IPS DF 6.9 (cell line): ENCODE measurements at regions not wholly inside any gene's neighbourhood (a gene's known extent, or its start where the extent isn't known, plus 50 kb on each side); places are given as distances from the start of the nearest gene placed in this dataset.

Experiments used
- DNase-seq: peaks from one replicate; pipeline ENCODE4 v3.0.0-alpha.2; 2013; ENCODE audit warnings: low read depth, low spot score
- H3K27ac ChIP-seq: one replicate; pipeline ENCODE4 v1.5.1; 2013; ENCODE audit warnings: low read length, control low read depth
- H3K27me3 ChIP-seq: 2 replicates; pipeline ENCODE4 v1.6.1; 2013; ENCODE audit warnings: mild to moderate bottlenecking, low read length; ENCODE audit not compliant: control insufficient read depth, insufficient read depth
- H3K36me3 ChIP-seq: 2 replicates; pipeline ENCODE4 v1.6.1; 2013; ENCODE audit warnings: low read length; ENCODE audit not compliant: control insufficient read depth, insufficient read depth
- H3K4me1 ChIP-seq: 2 replicates; pipeline ENCODE4 v1.6.1; 2013; ENCODE audit warnings: low read length; ENCODE audit not compliant: control insufficient read depth, insufficient read depth
- H3K4me3 ChIP-seq: 2 replicates; pipeline ENCODE4 v1.5.1; 2013; ENCODE audit warnings: mild to moderate bottlenecking, low read length
- H3K9me3 ChIP-seq: 2 replicates; pipeline ENCODE4 v1.6.1; 2013; ENCODE audit warnings: low read length, inconsistent platforms; ENCODE audit not compliant: control insufficient read depth, insufficient read depth
- WGBS: extraction: QIAGEN DNeasy Blood & Tissue Kit; methylation state at CpG from one replicate; pipeline ENCODE4 v1.1.7; 2013; ENCODE audit warnings: mixed read lengths, missing lambda C conversion rate; ENCODE audit not compliant: insufficient read length, insufficient coverage; 5-methylcytosine and 5-hydroxymethylcytosine counted together

- Histone ChIP-seq H3K36me3 (no peaks in the 10 kb centered on the region), H3K27ac (no peak overlapping the region), H3K27me3 (peaks cover 7% of the 10 kb centered on the region; the same call in 1 of the 2 replicates), H3K4me1 (peaks cover 5% of the 10 kb centered on the region), H3K9me3 (no peaks in the 10 kb centered on the region), H3K4me3 (no peak overlapping the region)
- DNase-seq, result no peak
- no CpG with 5 or more reads among the region's 11 CpGs for WGBS
Measured at GRCh38 chr10:80894797-80895467, 357.2 kb downstream of the SH2D4B start.

GRCh38 chr10:80896076-80896475, 358.4 kb downstream of the SH2D4B start:
- peaks cover 7% of the 10 kb centered on the region for H3K4me1 ChIP-seq
- H3K4me3 ChIP-seq, result no peak overlapping the region
- H3K36me3 ChIP-seq, result no peaks in the 10 kb centered on the region
- peaks cover 7% of the 10 kb centered on the region; the same call in 1 of the 2 replicates for H3K27me3 ChIP-seq
- no peaks in the 10 kb centered on the region for H3K9me3 ChIP-seq
- 100% methylated on average over 1 of the region's 5 CpGs for WGBS
- no peak overlapping the region for H3K27ac ChIP-seq
- no peak for DNase-seq

DNA sequence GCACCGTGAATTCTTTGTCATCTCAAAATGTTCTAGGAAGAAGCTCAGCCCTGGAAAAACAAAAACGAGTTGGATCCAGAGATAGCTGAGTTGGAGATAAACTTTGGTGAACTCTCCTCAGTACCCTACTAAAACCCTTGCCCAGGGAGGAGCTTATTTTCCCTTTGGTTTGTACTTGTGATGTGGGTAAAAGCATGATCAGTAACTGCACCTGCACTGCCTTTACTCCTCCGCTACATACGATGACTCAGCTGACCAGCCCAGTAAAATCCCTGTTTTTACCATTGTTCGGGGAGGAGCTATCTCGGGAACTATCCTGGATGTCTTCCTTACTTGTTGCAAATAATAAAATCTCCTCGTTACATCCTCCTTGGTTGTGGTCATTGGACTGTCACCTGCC, 359.3 kb downstream of the SH2D4B start:
- H3K36me3 ChIP-seq, result no peaks in the 10 kb centered on the region
- peaks cover 7% of the 10 kb centered on the region; the same call in 1 of the 2 replicates for H3K27me3 ChIP-seq
- peaks cover 7% of the 10 kb centered on the region for H3K4me1 ChIP-seq
- no peak overlapping the region for H3K4me3 ChIP-seq
- WGBS, result no CpG with 5 or more reads among the region's 7 CpGs
- DNase-seq, result no peak
- H3K9me3 ChIP-seq, result no peaks in the 10 kb centered on the region
- H3K27ac ChIP-seq, result no peak overlapping the region

DNA sequence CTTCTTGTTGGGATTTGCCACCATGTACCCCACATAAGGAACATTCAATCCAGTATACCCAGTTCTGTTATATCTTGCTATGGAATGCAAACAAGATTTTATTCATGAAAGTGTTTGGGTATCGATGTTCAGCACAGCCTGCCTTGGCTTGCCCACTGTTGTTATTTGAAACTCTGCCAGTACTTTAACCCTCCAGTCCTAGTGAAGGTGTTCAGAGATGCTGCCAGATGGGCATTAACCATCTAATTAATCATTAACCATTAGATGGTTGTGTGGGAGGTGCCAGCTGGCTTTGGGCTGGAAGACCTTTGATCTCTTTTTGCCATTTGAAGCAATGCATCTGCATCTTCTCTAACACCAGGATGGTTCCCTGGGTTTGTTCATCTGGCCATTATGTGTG, 363.0 kb downstream of the SH2D4B start:
- WGBS, result no CpG with 5 or more reads among the region's 1 CpG
- H3K36me3 ChIP-seq, result no peaks in the 10 kb centered on the region
- no peaks in the 10 kb centered on the region for H3K9me3 ChIP-seq
- H3K4me1 ChIP-seq, result peaks cover 3% of the 10 kb centered on the region; the same call in 1 of the 2 replicates
- H3K4me3 ChIP-seq, result no peak overlapping the region
- DNase-seq, result no peak
- no peak overlapping the region for H3K27ac ChIP-seq
- H3K27me3 ChIP-seq, result peaks cover 5% of the 10 kb centered on the region; the same call in 1 of the 2 replicates

- no peak for DNase-seq
- Histone ChIP-seq H3K9me3 (no peaks in the 10 kb centered on the region), H3K4me1 (peaks cover 5% of the 10 kb centered on the region; the same call in 1 of the 2 replicates), H3K4me3 (no peak overlapping the region), H3K36me3 (no peaks in the 10 kb centered on the region), H3K27me3 (no peaks in the 10 kb centered on the region; the same call in 1 of the 2 replicates), H3K27ac (no peak overlapping the region)
- no CpG with 5 or more reads among the region's 6 CpGs for WGBS
Measured at GRCh38 chr10:80908611-80909010, 370.9 kb downstream of the SH2D4B start.

DNA sequence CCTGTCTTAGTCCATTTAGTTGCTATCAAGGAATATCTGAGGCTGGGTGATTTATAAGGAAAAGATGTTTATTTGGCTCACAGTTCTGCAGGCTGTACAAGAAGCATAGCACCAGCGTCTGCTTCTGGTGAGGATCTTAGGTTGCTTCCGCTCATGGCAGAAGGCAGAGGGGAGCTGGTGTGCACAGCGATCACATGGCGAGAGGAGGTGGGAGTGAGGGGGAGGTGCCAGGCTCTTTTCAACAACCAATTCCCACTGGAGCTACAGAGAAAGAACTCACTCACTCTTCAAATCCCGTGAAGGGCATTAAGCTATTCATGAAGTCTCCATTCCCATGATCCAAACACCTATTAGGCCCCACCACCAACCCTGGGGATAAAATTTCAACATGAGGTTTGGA, 371.6 kb downstream of the SH2D4B start:
- Histone ChIP-seq H3K27ac (no peak overlapping the region), H3K9me3 (no peaks in the 10 kb centered on the region), H3K4me1 (peaks cover 5% of the 10 kb centered on the region; the same call in 1 of the 2 replicates), H3K36me3 (no peaks in the 10 kb centered on the region), H3K27me3 (no peaks in the 10 kb centered on the region; the same call in 1 of the 2 replicates), H3K4me3 (no peak overlapping the region)
- no CpG with 5 or more reads among the region's 5 CpGs for WGBS
- DNase-seq, result no peak

DNA sequence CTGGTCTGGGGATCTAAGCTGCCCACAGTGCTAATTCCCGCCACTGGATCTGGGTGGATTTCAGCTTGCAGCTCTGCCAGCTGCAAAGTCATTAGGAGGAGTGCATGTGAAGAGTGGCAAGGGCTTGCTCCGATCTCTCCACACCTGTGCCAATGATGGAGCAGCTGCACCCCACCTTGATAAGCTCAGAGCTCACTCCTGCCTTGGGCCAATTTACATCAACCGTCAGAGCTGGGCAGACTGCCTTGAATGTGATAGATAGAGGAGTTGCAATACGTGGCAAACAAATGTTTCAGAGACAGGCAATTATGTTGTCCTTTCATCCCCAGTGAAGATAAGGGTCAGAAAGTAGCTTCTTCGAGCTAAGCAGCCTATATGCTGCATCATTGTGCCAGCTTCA, 379.9 kb downstream of the SH2D4B start:
- Histone ChIP-seq H3K4me1 (peaks cover 1% of the 10 kb centered on the region; the same call in 1 of the 2 replicates), H3K4me3 (no peak overlapping the region), H3K27ac (no peak overlapping the region), H3K27me3 (no peaks in the 10 kb centered on the region), H3K9me3 (no peaks in the 10 kb centered on the region), H3K36me3 (no peaks in the 10 kb centered on the region)
- WGBS, result no CpG with 5 or more reads among the region's 5 CpGs
- no peak for DNase-seq

- Histone ChIP-seq H3K4me1 (peaks cover 1% of the 10 kb centered on the region; the same call in 1 of the 2 replicates), H3K36me3 (no peaks in the 10 kb centered on the region), H3K4me3 (no peak overlapping the region), H3K27ac (no peak overlapping the region), H3K27me3 (no peaks in the 10 kb centered on the region), H3K9me3 (no peaks in the 10 kb centered on the region)
- no CpG with 5 or more reads among the region's 2 CpGs for WGBS
- no peak for DNase-seq
Measured at GRCh38 chr10:80921032-80921431, 383.3 kb downstream of the SH2D4B start.

- H3K4me1 ChIP-seq, result peaks cover 1% of the 10 kb centered on the region; the same call in 1 of the 2 replicates
- H3K9me3 ChIP-seq, result no peaks in the 10 kb centered on the region
- H3K27me3 ChIP-seq, result no peaks in the 10 kb centered on the region
- no CpG with 5 or more reads among the region's 7 CpGs for WGBS
- DNase-seq, result peak; percentile 76
- H3K36me3 ChIP-seq, result no peaks in the 10 kb centered on the region
- H3K27ac ChIP-seq, result no peak overlapping the region
- H3K4me3 ChIP-seq, result no peak overlapping the region
Measured at GRCh38 chr10:80924063-80924952, 386.6 kb downstream of the SH2D4B start.

GRCh38 chr10:80927419-80928078, 389.8 kb downstream of the SH2D4B start:
- Histone ChIP-seq H3K4me3 (no peak overlapping the region), H3K27ac (no peak overlapping the region), H3K4me1 (peaks cover 1% of the 10 kb centered on the region; the same call in 1 of the 2 replicates), H3K27me3 (no peaks in the 10 kb centered on the region), H3K36me3 (no peaks in the 10 kb centered on the region), H3K9me3 (no peaks in the 10 kb centered on the region)
- DNase-seq, result no peak
- WGBS, result no CpG with 5 or more reads among the region's 5 CpGs
